T47D (cell line): ENCODE measurements at regions not wholly inside any gene's neighbourhood (a gene's known extent, or its start where the extent isn't known, plus 50 kb on each side); places are given as distances from the start of the nearest gene placed in this dataset.
"Not testable (repeated sequence)": the region's sequence is repeated elsewhere in the genome, so short reads cannot be mapped to it uniquely, and the experiment has no call there.

Experiments
- DNase-seq, 2 experiments: peaks; one replicate each; pipeline versions ENCODE4 v3.0.0 to v3.0.0-alpha.2; 2011 to 2012; ENCODE audit warnings: low read depth in 1 of 2, low spot score in 1 of 2
- JUND ChIP-seq: IDR thresholded peaks from 2 replicates; pipeline ENCODE4 v1.6.1; 2012; ENCODE audit warnings: low read depth
- in situ Hi-C: cut with HindIII; loops from 2 replicates; pipeline ENCODE4 v1.10.0; 2016; ENCODE audit warnings: low sequenced_read_pairs, low pct_unique_long_range_greater_than_20kb

DNA sequence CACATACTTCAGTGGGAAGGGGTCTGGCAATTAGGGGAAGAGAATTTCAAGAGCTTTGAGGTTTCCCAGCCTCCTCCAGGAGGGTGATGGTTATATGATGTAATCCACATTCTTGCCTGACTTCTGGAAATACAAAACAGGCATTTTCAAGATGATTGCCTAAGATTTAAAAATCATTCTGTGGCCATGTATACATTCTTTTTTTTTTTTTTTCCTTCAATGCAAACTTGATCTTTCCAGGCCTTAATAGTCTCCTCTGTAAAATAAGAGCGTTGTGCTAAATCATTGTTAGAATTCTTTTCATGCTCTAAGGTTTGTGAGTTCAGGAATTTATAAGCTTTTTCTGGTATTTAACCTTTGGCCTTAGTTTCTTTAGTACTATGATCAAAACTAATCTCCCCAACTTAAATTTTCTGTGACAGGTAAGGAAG, 192.3 kb upstream of the HMCN1 start:
- in situ Hi-C loops = no loop called here
- no peak for DNase-seq
- TF ChIP-seq JUND = no peak

DNA sequence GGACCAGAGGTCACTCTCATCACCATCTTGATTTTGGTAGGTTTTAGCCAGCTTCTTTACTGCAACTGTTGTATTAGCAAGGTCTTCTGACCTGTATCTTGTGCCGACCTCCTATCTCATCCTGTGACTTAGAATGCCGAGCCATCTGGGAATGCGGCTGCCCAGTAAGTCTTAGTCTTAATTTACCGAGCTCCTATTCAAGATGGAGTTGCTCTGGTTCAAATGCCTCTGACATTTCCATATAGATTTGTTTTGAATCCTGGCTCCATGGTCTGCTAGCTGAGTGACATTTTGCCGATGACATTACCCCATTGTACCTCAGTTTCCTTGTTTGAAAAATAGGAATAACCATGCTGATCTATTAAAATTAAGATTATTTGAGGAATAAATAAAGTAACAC, 193.9 kb upstream of the HMCN1 start:
- TF ChIP-seq JUND = no peak
- DNase-seq = no peak
- in situ Hi-C loops = no loop called here

DNA sequence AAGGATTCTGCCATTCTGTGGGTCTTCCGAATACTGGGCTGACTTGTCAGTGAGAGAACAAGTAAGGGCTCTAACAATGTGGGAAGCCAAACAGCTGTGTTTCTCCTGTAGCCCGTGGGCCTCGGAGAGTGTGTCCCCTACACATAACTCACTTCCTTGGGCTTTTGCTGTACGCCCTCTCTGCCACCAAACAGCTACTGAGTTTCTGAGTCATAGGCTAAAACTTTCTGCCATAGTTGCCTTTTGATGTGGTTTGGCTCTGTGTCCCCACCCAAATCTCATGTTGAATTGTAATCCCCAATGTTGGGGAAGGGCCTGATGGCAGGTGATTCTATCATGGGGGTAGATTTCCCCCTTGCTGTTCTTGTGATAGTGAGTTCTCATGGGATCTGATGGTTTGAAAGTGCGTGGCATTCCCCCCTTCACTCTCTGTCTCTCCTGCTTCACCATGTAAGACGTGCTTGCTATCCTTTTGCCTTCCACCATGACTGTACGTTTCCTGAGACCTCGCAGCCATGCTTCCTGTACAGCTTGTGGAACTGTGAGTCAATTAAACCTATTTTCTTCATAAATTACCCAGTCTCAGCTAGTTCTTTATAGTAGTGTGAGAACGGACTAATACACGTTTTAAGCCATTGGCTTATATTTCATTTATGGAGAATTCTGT, 194.8 kb upstream of the HMCN1 start:
- TF ChIP-seq JUND = no peak
- DNase-seq = no peak

DNA sequence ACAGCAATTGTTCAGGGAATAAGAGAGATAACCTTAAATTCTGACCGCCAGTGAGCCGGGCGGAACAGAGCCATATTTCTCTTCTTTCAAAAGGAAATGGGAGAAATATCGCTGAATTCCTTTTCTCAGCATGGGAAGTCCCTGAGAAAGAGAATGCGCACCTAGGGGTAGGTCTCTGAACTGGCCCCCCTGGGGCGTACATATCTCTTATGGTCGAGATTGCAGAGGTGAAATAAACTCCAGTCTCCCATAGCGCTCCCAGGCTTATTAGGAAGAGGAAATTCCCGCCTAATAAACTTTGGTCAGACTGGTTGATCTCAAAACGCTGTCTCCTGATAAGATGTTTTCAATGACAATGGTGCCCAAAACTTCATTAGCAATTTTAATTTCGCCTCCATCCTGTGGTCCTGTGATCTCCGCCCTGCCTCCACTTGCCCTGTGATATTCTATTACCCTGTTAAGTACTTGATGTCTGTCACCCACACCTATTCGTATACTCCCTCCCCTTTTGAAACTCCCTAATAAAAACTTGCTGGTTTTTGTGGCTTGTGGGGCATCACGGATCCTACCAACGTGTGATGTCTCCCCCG, 195.8 kb upstream of the HMCN1 start:
- in situ Hi-C loops, DNase-seq: not testable (repeated sequence)

More for the DNA sequence above, 194.8 kb upstream of the HMCN1 start:
- in situ Hi-C loops = no loop called here

DNA sequence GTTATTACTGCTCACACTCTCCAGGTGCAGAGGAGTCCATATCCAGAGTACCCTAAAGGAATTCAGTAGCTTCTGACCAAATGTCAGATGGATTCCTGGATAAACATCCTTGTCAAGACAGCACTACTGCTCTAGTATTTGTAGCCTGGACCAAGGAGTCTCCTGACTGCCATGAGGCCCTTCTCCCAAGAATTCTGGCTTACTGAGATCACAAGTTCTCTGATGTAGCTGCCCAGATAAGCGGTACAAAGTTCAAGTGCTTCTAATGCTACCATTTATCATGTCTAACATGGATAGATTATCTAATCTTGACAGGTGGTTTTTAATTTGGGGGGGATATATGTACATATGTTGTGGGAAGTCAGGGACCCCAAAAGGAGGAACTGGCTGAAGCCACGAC, 196.6 kb upstream of the HMCN1 start:
- no peak for DNase-seq
- in situ Hi-C loops = no loop called here
- TF ChIP-seq JUND = no peak

DNA sequence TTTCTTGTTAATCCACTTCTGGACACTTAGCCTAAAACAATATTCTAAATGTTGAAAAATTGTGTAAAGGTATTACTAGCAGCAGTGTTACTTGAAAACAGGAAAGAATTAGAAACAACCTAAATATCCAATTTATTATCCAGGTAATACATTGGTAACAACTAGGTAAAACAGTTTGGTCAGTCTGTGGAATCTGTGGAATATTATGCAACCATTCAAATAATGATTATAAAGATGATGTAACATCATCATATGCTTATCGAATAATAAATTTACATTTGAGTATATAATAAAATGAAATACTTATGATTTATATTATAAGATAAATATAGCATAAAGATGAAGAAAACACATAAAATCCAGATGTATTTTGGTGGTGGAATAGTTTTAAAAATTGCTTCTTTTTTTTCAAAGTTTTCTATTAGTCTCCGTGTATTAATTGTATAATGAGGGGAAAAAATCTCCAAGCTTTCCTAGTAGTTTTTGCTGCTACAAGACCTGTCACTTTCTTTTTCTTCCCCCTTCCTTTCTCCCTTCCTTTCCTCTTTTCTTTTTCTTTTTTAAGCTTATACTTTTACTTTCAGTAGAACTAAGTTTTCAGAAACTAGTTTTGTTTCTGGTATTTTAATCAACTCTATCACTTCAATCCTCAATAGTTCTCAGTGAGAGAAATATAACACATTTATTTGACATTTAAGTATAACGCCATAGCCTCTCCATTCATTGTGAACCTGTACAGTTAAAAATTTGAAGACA, 197.8 kb upstream of the HMCN1 start:
- in situ Hi-C loops = no loop called here
- no peak for TF ChIP-seq JUND
- no peak for DNase-seq

DNA sequence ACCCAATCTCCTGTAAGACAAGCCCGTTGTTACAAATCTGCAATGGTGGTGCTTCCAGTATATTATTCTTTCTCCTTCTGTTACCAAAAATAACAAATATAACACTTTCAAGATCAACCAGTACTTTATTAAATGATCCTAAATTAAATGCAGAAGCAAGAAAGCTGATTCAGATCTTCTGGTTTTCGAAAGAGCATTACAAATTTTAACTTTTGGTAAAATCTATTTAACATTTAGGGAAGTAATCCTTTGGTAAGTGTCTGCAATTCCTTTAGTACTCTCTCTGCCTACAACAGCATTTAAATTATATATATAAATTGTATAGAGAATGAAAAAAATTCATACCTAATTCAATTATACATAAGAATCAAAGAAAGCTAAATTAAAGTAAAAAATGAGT, 198.6 kb upstream of the HMCN1 start:
- TF ChIP-seq JUND = no peak
- DNase-seq = no peak
- in situ Hi-C loops = no loop called here

DNA sequence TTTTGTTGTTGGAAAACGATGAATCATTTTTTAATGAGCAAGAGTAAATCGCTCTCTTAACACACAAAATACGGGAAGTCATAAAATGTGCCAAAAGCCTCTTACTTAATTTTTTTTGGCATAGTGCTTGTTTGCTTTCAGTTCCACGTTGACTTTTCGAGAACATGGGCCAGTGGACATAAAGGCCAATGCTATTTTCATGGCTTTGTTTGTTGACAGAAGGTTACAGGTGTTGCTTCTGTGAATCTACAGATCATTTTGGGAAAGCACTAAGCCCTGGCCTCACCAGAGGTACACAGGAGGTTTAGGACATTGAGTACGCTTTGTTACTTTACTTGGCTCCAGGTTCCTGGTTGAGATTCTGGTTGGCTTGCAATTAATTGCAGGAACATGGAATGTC, 199.4 kb upstream of the HMCN1 start:
- peak; percentile 37; the same call in 1 of the 2 replicates for TF ChIP-seq JUND
- peak in 1 of 2 experiments; percentile 82 for DNase-seq
- in situ Hi-C loops = no loop called here

DNA sequence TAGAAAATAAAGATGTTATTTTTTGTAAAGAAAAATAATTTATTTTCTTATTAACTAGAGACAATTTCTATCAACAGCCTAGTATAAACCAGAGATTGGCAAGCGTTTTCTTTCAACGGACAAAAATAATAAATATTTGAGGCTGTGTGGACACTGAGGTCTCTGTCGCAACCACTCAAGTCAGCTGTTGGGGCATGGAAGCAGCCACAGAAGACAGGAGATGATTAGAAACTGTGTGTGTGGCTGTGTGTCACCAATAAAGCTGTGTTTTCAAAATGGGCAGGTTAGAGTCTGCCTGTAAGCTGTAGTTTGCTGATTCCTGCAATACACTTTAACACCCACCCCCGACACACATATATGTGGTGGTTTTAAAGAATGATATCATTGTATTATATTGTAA, 200.6 kb upstream of the HMCN1 start:
- TF ChIP-seq JUND = no peak
- in situ Hi-C loops = no loop called here
- DNase-seq = no peak

DNA sequence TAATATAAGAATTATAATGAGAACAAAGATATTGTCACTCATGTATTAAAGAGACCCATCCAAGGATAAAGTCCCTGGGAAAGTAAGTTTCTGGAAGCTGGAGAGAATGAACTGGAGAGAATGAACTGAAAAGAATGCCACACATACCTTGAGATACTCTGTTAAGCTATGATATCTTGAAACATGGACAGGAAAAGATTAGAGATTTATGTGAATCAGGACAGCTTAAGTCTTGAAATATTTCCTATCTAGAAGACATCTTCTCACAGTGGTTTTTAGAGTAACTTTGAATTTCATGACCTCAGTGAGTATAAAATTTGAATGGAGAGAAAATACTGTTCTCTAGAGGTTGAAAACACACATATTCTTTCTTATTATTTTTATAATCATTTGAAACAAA, 201.3 kb upstream of the HMCN1 start:
- in situ Hi-C loops = no loop called here
- no peak for DNase-seq
- no peak for TF ChIP-seq JUND

DNA sequence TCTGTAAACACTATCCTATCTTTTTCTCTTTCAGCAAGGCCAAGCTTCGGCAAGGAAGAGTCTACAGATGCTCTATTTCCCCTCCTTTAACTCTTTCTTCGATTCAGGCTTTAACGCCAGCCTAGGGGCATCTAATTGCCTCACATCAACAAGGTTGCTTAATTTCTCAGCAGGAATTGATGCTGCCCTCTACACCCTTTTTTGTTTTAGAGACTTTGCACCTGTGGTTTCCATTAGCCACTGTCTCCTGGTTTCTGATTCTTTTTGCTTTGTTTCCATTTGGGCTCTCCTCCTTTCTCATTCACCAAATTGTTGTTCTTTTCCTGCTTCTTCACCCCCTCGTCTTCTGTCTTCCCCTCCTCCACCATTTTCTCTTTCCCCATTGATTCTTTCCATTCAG, 202.4 kb upstream of the HMCN1 start:
- no peak for TF ChIP-seq JUND
- in situ Hi-C loops = no loop called here
- DNase-seq = no peak

DNA sequence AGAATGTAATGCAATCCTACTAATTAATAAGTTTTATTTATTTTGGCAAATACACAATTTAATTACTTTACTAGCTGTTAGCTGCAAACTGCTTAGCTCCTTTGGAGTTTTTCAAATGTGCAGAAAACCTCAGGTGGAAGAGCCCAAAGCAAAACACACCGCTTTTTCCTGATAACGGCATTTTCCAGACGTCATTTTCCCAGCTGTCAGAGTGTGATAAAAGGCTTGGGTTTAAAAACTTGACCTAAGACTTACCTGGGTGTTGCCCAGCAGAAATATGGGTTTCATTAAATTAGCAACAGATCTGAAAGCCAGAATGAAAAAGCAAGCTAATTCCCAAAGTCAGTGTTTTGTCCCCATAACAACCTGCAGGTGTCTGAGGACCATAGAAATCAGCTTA, 204.0 kb upstream of the HMCN1 start:
- no peak for TF ChIP-seq JUND
- DNase-seq = no peak
- in situ Hi-C loops = no loop called here

DNA sequence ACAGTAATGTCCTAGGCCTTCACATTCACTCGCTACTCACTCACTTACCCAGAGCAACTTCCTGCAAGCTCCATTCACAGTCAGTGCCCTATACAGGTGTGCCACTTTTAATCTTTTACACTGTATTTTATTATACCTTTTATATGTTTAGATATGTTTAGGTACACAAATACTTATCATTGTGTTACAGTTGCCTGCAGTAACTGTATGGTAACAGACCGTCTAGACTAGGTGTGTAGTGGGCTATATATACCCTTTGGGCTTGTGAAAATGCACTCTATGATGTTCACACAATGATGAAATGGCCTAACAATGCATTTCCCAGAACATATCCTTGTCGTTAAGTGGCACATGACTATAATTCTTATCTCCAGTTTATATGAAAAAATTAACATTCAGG, 204.5 kb upstream of the HMCN1 start:
- no peak for TF ChIP-seq JUND
- in situ Hi-C loops = no loop called here
- DNase-seq = no peak

DNA sequence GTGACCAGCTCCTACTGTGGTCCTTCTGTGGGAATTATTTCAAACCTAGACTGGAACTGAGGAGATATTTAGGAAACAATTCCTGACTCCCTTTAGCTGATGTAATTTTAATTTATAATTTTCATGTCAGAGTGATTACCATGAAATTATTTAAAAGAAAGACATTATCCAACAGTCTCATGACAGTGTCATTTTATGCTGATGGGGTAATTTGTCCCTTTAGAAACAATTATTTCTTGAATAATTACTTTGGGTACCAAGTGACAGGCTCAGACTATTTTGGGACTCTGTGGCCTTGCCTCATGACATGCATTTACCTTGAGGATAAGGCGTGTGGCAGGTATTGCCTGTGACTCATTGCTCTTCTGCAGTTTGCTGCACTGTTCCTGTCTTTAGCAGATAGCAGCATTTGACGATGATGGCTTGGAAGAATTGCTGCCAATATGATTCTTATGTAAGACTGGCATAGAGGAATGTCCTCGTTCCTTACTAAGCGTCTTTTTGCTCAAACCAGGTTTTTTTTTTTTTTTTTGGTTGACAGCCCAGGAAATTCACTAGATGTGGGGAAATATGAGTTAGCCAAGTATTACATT, 206.0 kb upstream of the HMCN1 start:
- in situ Hi-C loops = no loop called here
- no peak for TF ChIP-seq JUND
- DNase-seq = no peak
